Vagina (tissue), 2 donors: ENCODE measurements at regions not wholly inside any gene's neighbourhood (a gene's known extent, or its start where the extent isn't known, plus 50 kb on each side); places are given as distances from the start of the nearest gene placed in this dataset.

Experiments
- POLR2A ChIP-seq, 2 donors: fragments of 450-650 bp; IDR thresholded peaks; one replicate each; pipeline ENCODE4 v1.6.1; 2017; ENCODE audit warnings: antibody characterized with exemption in 2 of 2, mild to moderate bottlenecking in 2 of 2, moderate library complexity in 2 of 2
- POLR2AphosphoS5 ChIP-seq, 2 donors: sonication (generic); formaldehyde crosslinking; IDR thresholded peaks; one replicate each; pipeline ENCODE4 v1.9.0; 2017; ENCODE audit warnings: antibody characterized with exemption in 2 of 2, mild to moderate bottlenecking in 2 of 2, low read depth in 1 of 2; ENCODE audit not compliant: insufficient read depth in 1 of 2
- TF ChIP-seq, protein P1 (sequence below), 3 experiments: fragments of 450-650 bp in 2 of 3; fragments of 200-600 bp in 1 of 3; sonication (generic) in 1 of 3; IDR thresholded peaks; one replicate each; pipeline ENCODE4 v1.5.1; 2017 to 2019; ENCODE audit warnings: antibody characterized with exemption in 3 of 3, mild to moderate bottlenecking in 2 of 3, moderate library complexity in 2 of 3

DNA sequence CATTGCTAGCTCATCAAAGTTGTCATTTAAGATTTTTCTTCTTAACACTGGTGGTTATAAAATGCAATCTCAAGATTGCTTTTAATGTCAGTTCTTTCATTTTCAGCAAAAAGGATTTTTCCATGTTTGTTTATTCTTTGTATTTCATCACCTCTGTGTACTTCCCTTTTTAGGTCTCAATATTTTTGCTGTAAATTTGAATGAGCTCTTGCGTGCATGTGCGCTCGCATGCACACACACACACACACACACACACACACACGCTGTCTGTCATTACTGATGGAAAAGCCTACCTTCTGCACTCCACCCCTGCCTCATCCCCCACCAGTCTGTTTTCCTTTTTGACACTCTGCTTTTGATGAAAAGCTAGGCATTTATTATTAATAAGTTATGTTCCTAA, 85.3 kb upstream of the FYN start:
- TF ChIP-seq, protein P1, sequence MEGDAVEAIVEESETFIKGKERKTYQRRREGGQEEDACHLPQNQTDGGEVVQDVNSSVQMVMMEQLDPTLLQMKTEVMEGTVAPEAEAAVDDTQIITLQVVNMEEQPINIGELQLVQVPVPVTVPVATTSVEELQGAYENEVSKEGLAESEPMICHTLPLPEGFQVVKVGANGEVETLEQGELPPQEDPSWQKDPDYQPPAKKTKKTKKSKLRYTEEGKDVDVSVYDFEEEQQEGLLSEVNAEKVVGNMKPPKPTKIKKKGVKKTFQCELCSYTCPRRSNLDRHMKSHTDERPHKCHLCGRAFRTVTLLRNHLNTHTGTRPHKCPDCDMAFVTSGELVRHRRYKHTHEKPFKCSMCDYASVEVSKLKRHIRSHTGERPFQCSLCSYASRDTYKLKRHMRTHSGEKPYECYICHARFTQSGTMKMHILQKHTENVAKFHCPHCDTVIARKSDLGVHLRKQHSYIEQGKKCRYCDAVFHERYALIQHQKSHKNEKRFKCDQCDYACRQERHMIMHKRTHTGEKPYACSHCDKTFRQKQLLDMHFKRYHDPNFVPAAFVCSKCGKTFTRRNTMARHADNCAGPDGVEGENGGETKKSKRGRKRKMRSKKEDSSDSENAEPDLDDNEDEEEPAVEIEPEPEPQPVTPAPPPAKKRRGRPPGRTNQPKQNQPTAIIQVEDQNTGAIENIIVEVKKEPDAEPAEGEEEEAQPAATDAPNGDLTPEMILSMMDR (IDR thresholded peaks at IDR 0.05) = no peak
- TF ChIP-seq POLR2AphosphoS5 (IDR thresholded peaks at IDR 0.05; ENCODE audit: insufficient read depth in 1 of 2, low read depth in 1 of 2) = no peak
- no peak for TF ChIP-seq POLR2A (IDR thresholded peaks at IDR 0.05)
